Peyer's patch (tissue), 4 donors: ENCODE measurements at regions not wholly inside any gene's neighbourhood (a gene's known extent, or its start where the extent isn't known, plus 50 kb on each side); places are given as distances from the start of the nearest gene placed in this dataset.

Source experiments
- POLR2A ChIP-seq, 2 donors: fragments of 450-650 bp; IDR thresholded peaks; one replicate each; pipeline ENCODE4 v1.5.1; 2017; ENCODE audit warnings: antibody characterized with exemption in 2 of 2, mild to moderate bottlenecking in 2 of 2, moderate library complexity in 2 of 2
- TF ChIP-seq, protein P1 (sequence below), 6 experiments: fragments of 450-650 bp in 4 of 6; fragments of 200-600 bp in 2 of 6; sonication (generic) in 1 of 6; IDR thresholded peaks; one replicate each; pipeline ENCODE4 v1.5.1; 2017 to 2019; ENCODE audit warnings: antibody characterized with exemption in 6 of 6, mild to moderate bottlenecking in 3 of 6, moderate library complexity in 1 of 6

DNA sequence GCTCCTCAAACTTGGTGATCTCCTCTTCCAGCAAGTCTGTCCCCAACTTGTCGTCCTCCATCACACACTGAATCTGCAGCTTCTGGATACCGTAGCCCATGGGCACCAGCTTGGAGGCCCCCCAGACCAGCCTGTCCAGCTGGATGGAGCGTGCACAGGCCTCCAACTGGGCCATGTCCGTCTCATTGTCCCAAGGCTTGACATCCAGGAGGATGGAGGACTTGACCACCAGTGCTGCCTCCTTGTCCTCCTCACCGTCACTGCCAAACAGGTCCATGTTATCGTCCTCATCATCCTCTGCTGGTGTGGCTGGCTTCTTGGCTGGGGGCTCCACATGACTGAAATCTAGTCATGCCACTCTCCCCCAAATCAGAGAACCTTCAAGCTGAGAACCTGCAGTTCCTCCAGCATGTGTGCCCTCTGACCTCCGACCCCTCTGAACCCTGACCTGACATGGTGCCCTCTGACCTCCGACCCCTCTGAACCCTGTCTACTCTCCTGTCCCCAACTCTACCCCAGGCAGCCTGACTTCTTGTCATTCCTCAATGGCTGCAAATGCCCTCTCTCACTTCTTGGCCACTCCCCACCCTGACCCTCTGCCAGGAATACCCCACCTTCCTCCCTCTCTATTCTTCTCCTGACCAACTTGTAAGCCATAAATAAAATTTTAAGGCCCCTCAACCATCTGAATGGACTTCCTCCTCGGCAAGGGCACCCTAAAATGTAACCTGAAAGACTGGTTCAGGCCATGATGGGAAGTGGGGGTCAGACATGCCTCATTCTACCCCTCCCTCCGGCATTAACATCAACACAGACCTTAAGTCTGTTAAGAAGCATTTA, 275.7 kb upstream of the C1orf174 start:
- no peak for TF ChIP-seq POLR2A (IDR thresholded peaks at IDR 0.05)
- TF ChIP-seq, protein P1, sequence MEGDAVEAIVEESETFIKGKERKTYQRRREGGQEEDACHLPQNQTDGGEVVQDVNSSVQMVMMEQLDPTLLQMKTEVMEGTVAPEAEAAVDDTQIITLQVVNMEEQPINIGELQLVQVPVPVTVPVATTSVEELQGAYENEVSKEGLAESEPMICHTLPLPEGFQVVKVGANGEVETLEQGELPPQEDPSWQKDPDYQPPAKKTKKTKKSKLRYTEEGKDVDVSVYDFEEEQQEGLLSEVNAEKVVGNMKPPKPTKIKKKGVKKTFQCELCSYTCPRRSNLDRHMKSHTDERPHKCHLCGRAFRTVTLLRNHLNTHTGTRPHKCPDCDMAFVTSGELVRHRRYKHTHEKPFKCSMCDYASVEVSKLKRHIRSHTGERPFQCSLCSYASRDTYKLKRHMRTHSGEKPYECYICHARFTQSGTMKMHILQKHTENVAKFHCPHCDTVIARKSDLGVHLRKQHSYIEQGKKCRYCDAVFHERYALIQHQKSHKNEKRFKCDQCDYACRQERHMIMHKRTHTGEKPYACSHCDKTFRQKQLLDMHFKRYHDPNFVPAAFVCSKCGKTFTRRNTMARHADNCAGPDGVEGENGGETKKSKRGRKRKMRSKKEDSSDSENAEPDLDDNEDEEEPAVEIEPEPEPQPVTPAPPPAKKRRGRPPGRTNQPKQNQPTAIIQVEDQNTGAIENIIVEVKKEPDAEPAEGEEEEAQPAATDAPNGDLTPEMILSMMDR (IDR thresholded peaks at IDR 0.05), result no peak
